Activated T-cell treated with anti-CD3 and anti-CD28 coated beads, Interleukin-2, amount 50 U/mL, for 72 hours (primary cell): ENCODE measurements at regions not wholly inside any gene's neighbourhood (a gene's known extent, or its start where the extent isn't known, plus 50 kb on each side); places are given as distances from the start of the nearest gene placed in this dataset.

Source experiments
- ATAC-seq, 2 donors: fragments of 150-1000 bp; cut with Tn5 transposase; replicated peaks in 1 of 2; 2 replicates each; pipeline ENCODE4 v1.10.0; 2021; ENCODE audit warnings: moderate library complexity in 2 of 2, mild to moderate bottlenecking in 1 of 2
- DNase-seq, 2 donors: peaks; one replicate each; pipeline ENCODE4 v3.0.0; 2021 to 2022; ENCODE audit warnings: mixed read lengths in 1 of 2
- H3K27ac Mint-ChIP-seq: one replicate; pipeline ENCODE4 v1.8.0; 2022; ENCODE audit warnings: mild to moderate bottlenecking, moderate library complexity, mixed read lengths
- H3K27me3 Mint-ChIP-seq: one replicate; pipeline ENCODE4 v1.8.0; 2022; ENCODE audit warnings: low read depth, mixed read lengths
- H3K36me3 Mint-ChIP-seq, 2 donors: one replicate each; pipeline ENCODE4 v1.8.0; 2022; ENCODE audit warnings: mixed read lengths in 2 of 2, mild to moderate bottlenecking in 1 of 2; ENCODE audit not compliant: insufficient read depth in 2 of 2
- H3K4me1 Mint-ChIP-seq: one replicate; pipeline ENCODE4 v1.8.0; 2022; ENCODE audit warnings: low read depth, mixed read lengths
- H3K4me3 Mint-ChIP-seq, 2 donors: one replicate each; pipeline ENCODE4 v1.8.0; 2022; ENCODE audit warnings: mild to moderate bottlenecking in 2 of 2, mixed read lengths in 2 of 2, moderate library complexity in 2 of 2
- H3K9me3 Mint-ChIP-seq, 2 donors: one replicate each; pipeline ENCODE4 v1.8.0; 2022; ENCODE audit warnings: mixed read lengths in 2 of 2

- no peak for DNase-seq
- H3K36me3 Mint-ChIP-seq: no peaks in the 10 kb centered on the region
- no peak overlapping the region for H3K27ac Mint-ChIP-seq
- no peaks in the 10 kb centered on the region for H3K4me1 Mint-ChIP-seq
- ATAC-seq: no peak
- no peak overlapping the region for H3K4me3 Mint-ChIP-seq
- peaks cover 3 to 4% of the 10 kb centered on the region in 2 donors for H3K9me3 Mint-ChIP-seq
- no peaks in the 10 kb centered on the region for H3K27me3 Mint-ChIP-seq
Measured at GRCh38 chr5:33371660-33372059, 69.1 kb upstream of the TARS1 start.

GRCh38 chr5:33372721-33373472 is 67.9 kb upstream of the TARS1 start:
- no peak overlapping the region for H3K4me3 Mint-ChIP-seq
- no peak overlapping the region for H3K27ac Mint-ChIP-seq
- no peak for ATAC-seq
- no peak for DNase-seq
- no peaks in the 10 kb centered on the region for H3K27me3 Mint-ChIP-seq
- peaks cover 0 to 3% of the 10 kb centered on the region in 2 donors for H3K9me3 Mint-ChIP-seq
- H3K4me1 Mint-ChIP-seq: no peaks in the 10 kb centered on the region
- H3K36me3 Mint-ChIP-seq: no peaks in the 10 kb centered on the region

- no peak overlapping the region for H3K4me3 Mint-ChIP-seq
- ATAC-seq: no peak
- no peaks in the 10 kb centered on the region for H3K36me3 Mint-ChIP-seq
- H3K27ac Mint-ChIP-seq: no peak overlapping the region
- no peaks in the 10 kb centered on the region for H3K4me1 Mint-ChIP-seq
- H3K9me3 Mint-ChIP-seq: peaks cover 0 to 3% of the 10 kb centered on the region in 2 donors
- no peak for DNase-seq
- H3K27me3 Mint-ChIP-seq: no peaks in the 10 kb centered on the region
Measured at GRCh38 chr5:33375900-33376299, 64.9 kb upstream of the TARS1 start.

GRCh38 chr5:33379757-33380156 is 61.0 kb upstream of the TARS1 start:
- ATAC-seq (no peak), DNase-seq (peak in 1 of 2 donors; percentile 1)
- H3K27me3 Mint-ChIP-seq: no peaks in the 10 kb centered on the region
- no peaks in the 10 kb centered on the region for H3K9me3 Mint-ChIP-seq
- peaks cover 2 to 4% of the 10 kb centered on the region in 2 donors for H3K36me3 Mint-ChIP-seq
- H3K27ac Mint-ChIP-seq: no peak overlapping the region
- H3K4me1 Mint-ChIP-seq: no peaks in the 10 kb centered on the region
- no peak overlapping the region for H3K4me3 Mint-ChIP-seq

GRCh38 chr5:33381243-33381642 is 59.5 kb upstream of the TARS1 start:
- Mint-ChIP-seq H3K27ac (no peak overlapping the region), H3K27me3 (no peaks in the 10 kb centered on the region), H3K9me3 (peaks cover 0 to 9% of the 10 kb centered on the region in 2 donors), H3K36me3 (peaks cover 2 to 4% of the 10 kb centered on the region in 2 donors), H3K4me1 (no peaks in the 10 kb centered on the region), H3K4me3 (no peak overlapping the region)
- DNase-seq: no peak
- no peak for ATAC-seq
